Activated effector memory CD4-positive, alpha-beta T cell treated with anti-CD3 and anti-CD28 coated beads, Interleukin-2, amount 50 U/mL, for 16 hours (primary cell): ENCODE measurements at regions not wholly inside any gene's neighbourhood (a gene's known extent, or its start where the extent isn't known, plus 50 kb on each side); places are given as distances from the start of the nearest gene placed in this dataset.

Experiments
- DNase-seq: peaks from one replicate; pipeline ENCODE4 v3.0.0-alpha.2; 2020

DNA sequence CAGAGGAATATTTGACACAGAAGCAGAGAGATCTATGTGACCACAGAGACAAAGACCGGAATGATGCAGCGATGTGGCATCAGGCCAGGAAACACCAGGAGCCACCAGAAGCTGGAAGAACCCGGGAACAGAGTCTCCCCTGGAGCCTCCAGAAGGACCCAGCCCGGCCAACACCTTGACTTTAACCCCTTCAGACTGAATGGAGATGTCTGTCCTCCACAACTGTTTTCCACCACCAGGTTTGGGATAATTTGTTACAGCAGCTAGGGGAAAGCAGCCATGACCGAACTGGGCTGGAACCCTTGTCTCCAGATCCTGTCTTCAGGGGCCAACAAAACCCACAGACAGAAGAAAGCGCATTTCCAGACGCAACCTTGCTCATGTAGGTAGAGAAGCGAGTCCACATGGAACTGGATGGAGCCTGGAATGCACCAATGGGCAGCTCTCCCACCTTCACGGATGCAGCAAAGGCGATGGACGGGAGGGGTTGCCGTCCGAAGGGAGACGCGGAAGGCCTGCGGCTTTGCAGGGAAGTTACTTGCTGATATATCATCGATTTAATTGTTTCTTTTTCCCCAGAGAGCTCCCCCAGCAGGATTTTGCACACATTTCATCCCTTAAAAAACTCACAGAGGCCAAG, 396.6 kb downstream of the NPHP4 start:
- DNase-seq, result peak; percentile 37

GRCh38 chr1:5594056-5594956, 397.9 kb downstream of the NPHP4 start:
- no peak for DNase-seq

GRCh38 chr1:5590717-5591116, 401.5 kb downstream of the NPHP4 start:
- no peak for DNase-seq

DNA sequence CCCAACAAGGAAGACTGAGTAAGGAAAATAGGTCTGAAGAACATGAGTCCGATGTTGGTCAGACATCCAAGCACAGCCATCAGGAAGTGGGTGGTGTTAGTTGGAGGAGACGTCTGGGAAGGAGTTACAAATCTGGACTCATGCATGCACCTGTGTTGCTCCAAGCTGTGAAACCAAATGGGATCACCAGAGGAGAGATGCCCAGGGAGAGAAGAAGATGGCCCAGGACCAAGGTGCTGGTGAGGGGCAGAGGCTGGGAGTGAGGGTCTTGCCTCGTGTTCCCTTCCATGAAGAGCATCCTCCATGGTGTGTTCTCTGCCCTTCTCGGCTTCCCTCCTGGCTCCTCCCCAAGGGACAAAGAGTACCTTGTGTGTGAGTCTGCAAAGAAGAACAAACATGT, 405.6 kb downstream of the NPHP4 start:
- no peak for DNase-seq

DNA sequence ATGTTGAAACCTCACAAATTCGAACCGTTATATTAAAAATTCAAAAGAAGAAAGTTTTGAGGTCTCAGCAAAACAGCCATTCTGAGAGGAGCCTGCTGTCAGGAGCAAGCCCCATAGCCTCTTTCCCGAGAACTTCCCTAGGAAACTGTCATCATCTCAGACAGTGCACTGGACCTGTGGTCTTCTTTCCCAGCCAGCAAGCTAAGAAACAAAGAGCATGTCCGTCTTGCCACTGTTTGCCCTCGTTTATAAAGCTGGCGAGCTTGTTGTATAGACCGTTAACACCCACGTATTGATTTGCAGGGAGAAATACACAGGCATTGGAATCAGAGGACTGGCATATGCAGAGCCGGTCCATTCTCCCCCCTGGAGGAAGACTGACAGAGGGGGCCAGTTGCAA, 407.0 kb downstream of the NPHP4 start:
- no peak for DNase-seq

- no peak for DNase-seq
Observed at GRCh38 chr1:5580926-5581325, 411.3 kb downstream of the NPHP4 start.

DNA sequence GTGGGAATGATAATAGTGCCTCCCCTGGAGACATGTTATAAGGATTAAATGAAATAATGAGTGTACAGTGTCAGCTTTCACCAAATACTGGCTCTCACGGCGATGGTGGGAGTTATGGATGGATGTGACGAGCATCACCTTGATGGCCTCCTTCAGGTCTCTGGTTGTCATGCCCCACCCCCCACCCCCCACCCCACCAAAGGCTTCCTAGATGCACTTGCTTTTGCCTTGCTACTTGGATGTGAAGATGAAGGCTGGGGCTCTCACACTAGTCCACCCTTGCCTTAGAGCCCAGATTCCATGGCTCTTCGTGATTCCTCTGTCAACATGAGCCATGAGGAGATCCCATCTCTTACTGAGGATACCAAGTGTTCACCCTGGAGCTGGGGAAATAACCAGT, 412.3 kb downstream of the NPHP4 start:
- no peak for DNase-seq

GRCh38 chr1:5578690-5579089, 413.5 kb downstream of the NPHP4 start:
- no peak for DNase-seq

DNA sequence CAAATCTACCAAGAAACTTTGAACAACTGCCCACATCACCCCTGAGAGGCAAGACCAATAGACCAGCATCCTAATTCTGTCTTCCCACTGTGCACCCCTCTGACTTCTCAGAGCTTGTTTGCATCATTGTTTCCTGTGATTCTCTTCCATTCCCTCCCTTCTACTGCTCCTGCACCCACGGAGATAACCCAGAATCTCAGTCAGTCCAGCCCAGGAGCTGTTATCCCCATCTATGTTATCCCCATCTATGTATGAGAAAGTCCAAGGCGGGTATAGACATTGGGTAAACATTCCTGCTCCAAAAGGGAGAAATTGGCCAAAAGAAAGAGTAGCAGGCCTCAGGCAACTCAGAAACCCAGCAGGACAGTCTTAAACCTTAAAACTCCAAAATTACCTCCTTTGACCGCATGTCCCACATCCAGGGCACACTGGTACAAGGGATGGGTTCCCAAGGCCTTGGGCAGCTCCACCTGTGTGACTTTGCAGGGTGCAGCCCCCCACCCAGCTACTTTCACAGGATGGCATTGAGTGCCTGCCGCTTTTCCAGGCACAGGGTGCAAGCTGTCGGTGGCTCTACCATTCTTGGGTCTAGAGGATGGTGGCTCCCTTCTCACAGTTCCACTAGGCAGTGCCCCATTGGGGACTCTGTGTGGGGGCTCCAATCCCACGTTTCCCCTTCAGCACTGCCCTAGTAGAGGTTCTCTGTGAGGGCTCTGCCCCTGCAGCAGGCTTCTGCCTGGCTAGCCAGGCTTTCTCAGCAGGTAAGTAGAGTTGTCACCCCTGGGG, 414.8 kb downstream of the NPHP4 start:
- no peak for DNase-seq

- no peak for DNase-seq
Observed at GRCh38 chr1:5576673-5577065, 415.6 kb downstream of the NPHP4 start.

GRCh38 chr1:5576011-5576672, 416.1 kb downstream of the NPHP4 start:
- DNase-seq, result no peak

GRCh38 chr1:5575396-5575940, 416.8 kb downstream of the NPHP4 start:
- no peak for DNase-seq

DNA sequence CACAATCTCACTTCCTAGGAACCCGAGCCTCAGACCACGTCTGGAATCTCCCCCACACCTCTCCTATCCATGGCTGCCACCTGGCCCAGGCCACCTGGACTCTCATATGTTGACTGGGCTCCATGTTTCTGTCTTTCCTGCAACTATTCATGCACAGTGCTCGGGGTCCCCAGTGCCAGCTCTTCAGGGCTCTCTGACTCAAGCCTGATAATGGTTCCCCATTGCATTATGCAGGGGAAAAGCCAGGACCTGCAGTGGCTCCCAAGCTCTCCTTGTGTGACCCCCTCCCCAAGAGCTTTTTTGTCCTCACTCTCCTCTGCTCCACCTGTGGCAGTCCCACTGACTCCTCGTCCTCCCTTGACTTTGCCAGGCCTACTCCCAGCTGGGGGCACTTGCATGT, 417.6 kb downstream of the NPHP4 start:
- DNase-seq, result no peak

DNA sequence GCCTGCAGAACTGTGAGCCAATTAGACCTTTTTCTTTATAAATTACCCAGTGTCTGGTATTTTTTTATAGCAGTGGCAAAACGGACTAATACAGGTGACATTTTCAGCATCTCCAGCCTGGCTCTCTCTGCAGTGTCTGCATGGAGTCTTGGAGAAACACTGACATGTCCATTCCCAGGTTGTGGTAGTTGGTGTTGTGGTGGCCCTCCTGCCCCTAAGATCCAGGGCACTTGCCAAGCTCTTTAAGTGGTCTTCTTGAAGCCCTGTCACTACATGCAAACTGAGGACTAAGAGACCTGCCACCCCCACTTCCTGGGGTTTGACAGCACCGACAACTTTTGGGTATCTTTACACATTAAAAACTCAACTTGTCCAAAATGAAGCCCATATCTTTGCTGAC, 419.4 kb downstream of the NPHP4 start:
- DNase-seq, result no peak

GRCh38 chr1:5571861-5572401, 420.3 kb downstream of the NPHP4 start:
- DNase-seq, result no peak

- no peak for DNase-seq
Observed at GRCh38 chr1:5571438-5571837, 420.8 kb downstream of the NPHP4 start.

DNA sequence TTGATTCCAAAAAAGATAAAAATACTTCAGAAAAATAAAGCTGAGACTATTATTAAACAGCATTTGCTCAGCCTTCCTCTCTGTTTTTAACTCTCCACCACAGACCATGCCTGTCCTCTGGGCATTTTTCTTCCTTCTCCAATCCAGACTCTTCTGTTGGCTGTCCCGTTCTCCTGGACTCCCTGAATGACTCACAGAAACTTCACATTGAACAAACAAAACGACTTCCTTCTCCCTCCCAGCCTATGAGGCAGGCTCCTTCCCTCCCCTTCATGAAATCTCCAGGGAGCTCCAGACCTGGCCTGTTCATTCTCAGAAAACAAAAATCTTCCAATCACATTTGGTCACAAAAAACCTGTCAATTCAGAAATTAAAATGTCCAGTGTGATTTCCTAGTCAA, 421.3 kb downstream of the NPHP4 start:
- no peak for DNase-seq

GRCh38 chr1:5568321-5568720, 423.9 kb downstream of the NPHP4 start:
- DNase-seq, result no peak

- no peak for DNase-seq
Observed at GRCh38 chr1:5567839-5568238, 424.4 kb downstream of the NPHP4 start.

DNA sequence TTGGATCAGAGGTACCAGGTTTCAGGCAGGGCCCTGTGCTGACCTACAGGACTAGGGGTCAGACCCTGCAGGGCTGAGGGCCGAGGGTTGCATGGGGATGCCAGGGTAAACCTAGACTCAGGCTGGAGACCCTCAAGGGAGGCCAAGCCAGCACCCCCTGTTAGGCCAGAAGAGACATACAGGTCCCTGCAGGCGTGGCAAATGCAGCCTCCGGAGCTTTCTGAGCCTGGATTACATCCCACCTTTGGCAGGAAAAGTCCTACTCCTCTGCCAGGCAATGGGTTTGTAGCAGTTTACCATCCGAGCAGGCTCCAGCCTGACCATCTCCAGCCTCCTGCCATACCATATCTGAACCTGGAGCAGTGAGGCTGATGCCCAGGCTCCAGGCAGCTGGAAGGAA, 425.3 kb downstream of the NPHP4 start:
- DNase-seq, result no peak

- DNase-seq, result no peak
Observed at GRCh38 chr1:5565281-5566125, 426.7 kb downstream of the NPHP4 start.
